OCI-LY3 (cell line): ENCODE measurements at regions not wholly inside any gene's neighbourhood (a gene's known extent, or its start where the extent isn't known, plus 50 kb on each side); places are given as distances from the start of the nearest gene placed in this dataset.
"Not testable (repeated sequence)": the region's sequence is repeated elsewhere in the genome, so short reads cannot be mapped to it uniquely, and the experiment has no call there.

Source experiments
- EZH2phosphoT487 ChIP-seq: fragments of 200-600 bp; shearing (Covaris generic); IDR thresholded peaks from 2 replicates; pipeline ENCODE4 v1.6.1; 2018; ENCODE audit warnings: antibody characterized with exemption, mixed run types, low read depth
- TF ChIP-seq, protein P1 (sequence below): fragments of 200-600, 300-600 bp; sonication (generic); IDR thresholded peaks from 2 replicates; pipeline ENCODE4 v1.5.1; 2014; ENCODE audit warnings: antibody characterized with exemption, low read length, low read depth

- TF ChIP-seq, protein P1, sequence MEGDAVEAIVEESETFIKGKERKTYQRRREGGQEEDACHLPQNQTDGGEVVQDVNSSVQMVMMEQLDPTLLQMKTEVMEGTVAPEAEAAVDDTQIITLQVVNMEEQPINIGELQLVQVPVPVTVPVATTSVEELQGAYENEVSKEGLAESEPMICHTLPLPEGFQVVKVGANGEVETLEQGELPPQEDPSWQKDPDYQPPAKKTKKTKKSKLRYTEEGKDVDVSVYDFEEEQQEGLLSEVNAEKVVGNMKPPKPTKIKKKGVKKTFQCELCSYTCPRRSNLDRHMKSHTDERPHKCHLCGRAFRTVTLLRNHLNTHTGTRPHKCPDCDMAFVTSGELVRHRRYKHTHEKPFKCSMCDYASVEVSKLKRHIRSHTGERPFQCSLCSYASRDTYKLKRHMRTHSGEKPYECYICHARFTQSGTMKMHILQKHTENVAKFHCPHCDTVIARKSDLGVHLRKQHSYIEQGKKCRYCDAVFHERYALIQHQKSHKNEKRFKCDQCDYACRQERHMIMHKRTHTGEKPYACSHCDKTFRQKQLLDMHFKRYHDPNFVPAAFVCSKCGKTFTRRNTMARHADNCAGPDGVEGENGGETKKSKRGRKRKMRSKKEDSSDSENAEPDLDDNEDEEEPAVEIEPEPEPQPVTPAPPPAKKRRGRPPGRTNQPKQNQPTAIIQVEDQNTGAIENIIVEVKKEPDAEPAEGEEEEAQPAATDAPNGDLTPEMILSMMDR, result not testable (repeated sequence)
- not testable (repeated sequence) for TF ChIP-seq EZH2phosphoT487
These were observed 1231.5 kb downstream of the ADGRL3 start for GRCh38 chr4:62431513-62432231.
